ENCODE measurements at regions not wholly inside any gene's neighbourhood (a gene's known extent, or its start where the extent isn't known, plus 50 kb on each side); places are given as distances from the start of the nearest gene placed in this dataset.

- TF ChIP-seq ARNTL (CRISPR knock-in tag; IDR thresholded peaks at IDR 0.05; ENCODE audit: borderline replicate concordance, low read depth) (no peak), RARB (CRISPR knock-in tag; IDR thresholded peaks at IDR 0.05) (no peak), ZFP3 (CRISPR knock-in tag; IDR thresholded peaks at IDR 0.05) (no peak), ZFP30 (CRISPR knock-in tag; IDR thresholded peaks at IDR 0.05) (no peak), ISL1 (CRISPR knock-in tag; IDR thresholded peaks at IDR 0.05) (no peak), PATZ1 (CRISPR knock-in tag; IDR thresholded peaks at IDR 0.05; ENCODE audit: borderline replicate concordance) (no peak), POU6F1 (CRISPR knock-in tag; IDR thresholded peaks at IDR 0.05; ENCODE audit: borderline replicate concordance, low read depth) (no peak), ESRRG (CRISPR knock-in tag; IDR thresholded peaks at IDR 0.05) (no peak), ZC3H10 (CRISPR knock-in tag; IDR thresholded peaks at IDR 0.05) (no peak), TCF4 (CRISPR knock-in tag; IDR thresholded peaks at IDR 0.05; ENCODE audit: borderline replicate concordance) (no peak), CSDC2 (CRISPR knock-in tag; IDR thresholded peaks at IDR 0.05) (no peak), ZNF8 (CRISPR knock-in tag; IDR thresholded peaks at IDR 0.05) (no peak)
These were observed 424.4 kb upstream of the CCDC179 start for GRCh38 chr11:23284631-23285030.
